ENCODE measurements at regions not wholly inside any gene's neighbourhood (a gene's known extent, or its start where the extent isn't known, plus 50 kb on each side); places are given as distances from the start of the nearest gene placed in this dataset.

GRCh38 chr18:61256291-61256690 lies 76.9 kb upstream of the CDH20 start:
- H3K79me2 ChIP-seq (ENCODE audit: insufficient read depth, low read length), result no peaks in the 10 kb centered on the region
- TF ChIP-seq, protein P1, sequence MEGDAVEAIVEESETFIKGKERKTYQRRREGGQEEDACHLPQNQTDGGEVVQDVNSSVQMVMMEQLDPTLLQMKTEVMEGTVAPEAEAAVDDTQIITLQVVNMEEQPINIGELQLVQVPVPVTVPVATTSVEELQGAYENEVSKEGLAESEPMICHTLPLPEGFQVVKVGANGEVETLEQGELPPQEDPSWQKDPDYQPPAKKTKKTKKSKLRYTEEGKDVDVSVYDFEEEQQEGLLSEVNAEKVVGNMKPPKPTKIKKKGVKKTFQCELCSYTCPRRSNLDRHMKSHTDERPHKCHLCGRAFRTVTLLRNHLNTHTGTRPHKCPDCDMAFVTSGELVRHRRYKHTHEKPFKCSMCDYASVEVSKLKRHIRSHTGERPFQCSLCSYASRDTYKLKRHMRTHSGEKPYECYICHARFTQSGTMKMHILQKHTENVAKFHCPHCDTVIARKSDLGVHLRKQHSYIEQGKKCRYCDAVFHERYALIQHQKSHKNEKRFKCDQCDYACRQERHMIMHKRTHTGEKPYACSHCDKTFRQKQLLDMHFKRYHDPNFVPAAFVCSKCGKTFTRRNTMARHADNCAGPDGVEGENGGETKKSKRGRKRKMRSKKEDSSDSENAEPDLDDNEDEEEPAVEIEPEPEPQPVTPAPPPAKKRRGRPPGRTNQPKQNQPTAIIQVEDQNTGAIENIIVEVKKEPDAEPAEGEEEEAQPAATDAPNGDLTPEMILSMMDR (IDR thresholded peaks at IDR 0.05), result no peak
- no peaks in the 10 kb centered on the region for H3K9me3 ChIP-seq (replicated peaks in 1 of 2; ENCODE audit: control insufficient read depth in 1 of 2, insufficient read depth in 1 of 2, low read length in 2 of 2)
- no peaks in the 10 kb centered on the region for H3K27me3 ChIP-seq (ENCODE audit: control insufficient read depth in 2 of 2, insufficient read depth in 2 of 2, low read length in 2 of 2)
- 94% methylated on average over 5 of the region's 5 CpGs for WGBS (ENCODE audit: insufficient coverage)
- Mint-ChIP-seq H3K9me3 (peaks cover 0 to 3% (median 2%) of the 10 kb centered on the region in 7 donors), H3K4me1 (no peaks in the 10 kb centered on the region), H3K27ac (no peak overlapping the region), H3K36me3 (no peaks in the 10 kb centered on the region), H3K27me3 (ENCODE audit: low read depth in 3 of 3) (peaks cover 0 to under 1% (median 0%) of the 10 kb centered on the region in 3 donors), H3K4me3 (no peak overlapping the region)
- no peak for DNase-seq
- H3K4me1 ChIP-seq (ENCODE audit: control insufficient read depth in 1 of 2, insufficient read depth in 2 of 2, low read length in 2 of 2), result no peaks in the 10 kb centered on the region
- intact Hi-C loops (cut with micrococcal nuclease), result no loop called here
- no peak overlapping the region for H3K9ac ChIP-seq (ENCODE audit: insufficient read depth, low read length, poor library complexity, severe bottlenecking)
- no peaks in the 10 kb centered on the region for H3K36me3 ChIP-seq (replicated peaks in 1 of 2; ENCODE audit: control insufficient read depth in 1 of 2, insufficient read depth in 2 of 2, low read length in 2 of 2)
- no peak overlapping the region for H2AFZ ChIP-seq (ENCODE audit: insufficient read depth, low read depth, low read length, poor library complexity, severe bottlenecking)
- H4K20me1 ChIP-seq (ENCODE audit: insufficient read depth, low read length), result no peaks in the 10 kb centered on the region
- H3K4me3 ChIP-seq (replicated peaks in 1 of 3; ENCODE audit: low read depth in 2 of 3, low read length in 3 of 3), result no peak overlapping the region
- H3K4me2 ChIP-seq (replicated peaks; ENCODE audit: extremely low read depth, low read length, poor library complexity, severe bottlenecking), result no peak overlapping the region
- H3K27ac ChIP-seq (ENCODE audit: low read depth in 1 of 2, low read length in 2 of 2), result no peak overlapping the region

DNA sequence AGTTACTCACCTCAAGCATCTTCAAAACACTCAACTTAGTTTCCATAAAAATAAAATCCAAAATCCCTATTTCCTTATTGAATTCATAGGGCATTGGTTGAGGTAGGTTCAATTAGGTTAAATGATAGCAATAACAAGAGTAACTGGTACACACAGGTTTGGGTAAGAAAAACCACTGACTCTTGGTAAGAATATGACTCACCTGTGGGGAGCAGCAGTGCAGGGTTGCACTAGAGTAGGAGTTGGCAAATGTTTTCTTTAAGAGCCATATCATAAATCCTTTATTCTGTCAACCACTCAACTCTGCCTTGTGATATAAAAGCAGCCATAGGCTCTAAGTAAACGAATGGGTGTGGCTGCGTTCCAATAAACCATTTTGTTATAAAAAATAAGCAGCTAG lies 71.4 kb upstream of the CDH20 start:
- Mint-ChIP-seq H3K9me3 (peaks cover 4 to 22% (median 5%) of the 10 kb centered on the region in 7 donors), H3K4me3 (no peak overlapping the region), H3K27ac (no peak overlapping the region), H3K27me3 (ENCODE audit: low read depth in 3 of 3) (no peaks in the 10 kb centered on the region), H3K36me3 (no peaks in the 10 kb centered on the region), H3K4me1 (no peaks in the 10 kb centered on the region)
- H3K9ac ChIP-seq (ENCODE audit: insufficient read depth, low read length, poor library complexity, severe bottlenecking), result no peak overlapping the region
- no peak for DNase-seq
- H3K79me2 ChIP-seq (ENCODE audit: insufficient read depth, low read length), result no peaks in the 10 kb centered on the region
- H3K36me3 ChIP-seq (replicated peaks in 1 of 2; ENCODE audit: control insufficient read depth in 1 of 2, insufficient read depth in 2 of 2, low read length in 2 of 2), result no peaks in the 10 kb centered on the region
- no peak overlapping the region for H3K4me2 ChIP-seq (replicated peaks; ENCODE audit: extremely low read depth, low read length, poor library complexity, severe bottlenecking)
- H3K4me1 ChIP-seq (ENCODE audit: control insufficient read depth in 1 of 2, insufficient read depth in 2 of 2, low read length in 2 of 2), result no peaks in the 10 kb centered on the region
- intact Hi-C loops (cut with micrococcal nuclease), result no loop called here
- H3K4me3 ChIP-seq (replicated peaks in 1 of 3; ENCODE audit: low read depth in 2 of 3, low read length in 3 of 3), result no peak overlapping the region
- no peaks in the 10 kb centered on the region for H4K20me1 ChIP-seq (ENCODE audit: insufficient read depth, low read length)
- H2AFZ ChIP-seq (ENCODE audit: insufficient read depth, low read depth, low read length, poor library complexity, severe bottlenecking), result no peak overlapping the region
- H3K27ac ChIP-seq (ENCODE audit: low read depth in 1 of 2, low read length in 2 of 2), result no peak overlapping the region
- H3K9me3 ChIP-seq (replicated peaks in 1 of 2; ENCODE audit: control insufficient read depth in 1 of 2, insufficient read depth in 1 of 2, low read length in 2 of 2), result peaks cover 0 to 10% of the 10 kb centered on the region in 2 donors
- TF ChIP-seq, protein P1 (IDR thresholded peaks at IDR 0.05), result no peak
- no peaks in the 10 kb centered on the region for H3K27me3 ChIP-seq (ENCODE audit: control insufficient read depth in 2 of 2, insufficient read depth in 2 of 2, low read length in 2 of 2)
- WGBS (ENCODE audit: insufficient coverage), result no CpG with 5 or more reads among the region's 2 CpGs
